ENCODE measurements at regions not wholly inside any gene's neighbourhood (a gene's known extent, or its start where the extent isn't known, plus 50 kb on each side); places are given as distances from the start of the nearest gene placed in this dataset.
"Not testable (repeated sequence)": the region's sequence is repeated elsewhere in the genome, so short reads cannot be mapped to it uniquely, and the experiment has no call there.

DNA sequence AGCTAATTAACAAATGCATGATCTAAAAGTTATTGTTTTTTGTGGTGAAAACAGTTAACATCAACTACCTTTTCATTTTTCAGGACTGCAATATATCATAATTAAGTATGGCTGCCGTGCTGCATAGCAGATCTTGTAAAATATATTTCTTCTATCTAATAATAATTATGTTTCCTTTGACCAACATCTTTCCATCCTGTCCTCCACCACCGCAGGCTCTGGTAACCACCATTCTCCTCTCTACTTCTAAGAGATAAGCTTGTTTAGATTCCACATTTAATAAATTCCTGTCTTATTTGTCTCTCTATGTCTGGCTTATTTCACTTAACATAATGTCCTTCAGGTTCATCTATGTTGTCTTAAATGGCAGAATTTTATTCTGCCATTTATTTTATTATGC lies 162.3 kb upstream of the TPTE start:
- peaks cover 53% of the 10 kb centered on the region for H3K9me3 ChIP-seq (ENCODE audit: control insufficient read depth, low read length)
- not testable (repeated sequence) for H4K91ac ChIP-seq (ENCODE audit: low read length); H3K9ac ChIP-seq (ENCODE audit: low read length); H3K27ac ChIP-seq (ENCODE audit: low read length, poor library complexity, severe bottlenecking); H2AK5ac ChIP-seq (ENCODE audit: low read length, severe bottlenecking); H3K4me3 ChIP-seq (ENCODE audit: insufficient read depth in 1 of 2, low read depth in 1 of 2, low read length in 2 of 2); H3K14ac ChIP-seq (ENCODE audit: low read length in 2 of 2); H3K27me3 ChIP-seq (ENCODE audit: control insufficient read depth in 1 of 2, insufficient read depth in 1 of 2, low read length in 2 of 2); H2BK15ac ChIP-seq (ENCODE audit: low read depth, poor library complexity, severe bottlenecking); H2BK5ac ChIP-seq (ENCODE audit: low read depth, low read length, poor library complexity, severe bottlenecking); H3K4ac ChIP-seq (ENCODE audit: low read depth in 1 of 2, low read length in 2 of 2); H2BK120ac ChIP-seq (ENCODE audit: low read depth, low read length); H3K4me1 ChIP-seq (ENCODE audit: control insufficient read depth, insufficient read depth, low read depth, low read length); H2AFZ ChIP-seq (ENCODE audit: low read depth, low read length); H3K36me3 ChIP-seq (ENCODE audit: control insufficient read depth in 1 of 2, insufficient read depth in 2 of 2, low read depth in 1 of 2, low read length in 2 of 2); H3K4me2 ChIP-seq (ENCODE audit: low read length, poor library complexity, severe bottlenecking); DNase-seq; H4K8ac ChIP-seq (ENCODE audit: low read length); H3K79me1 ChIP-seq (replicated peaks; ENCODE audit: low read length, poor library complexity, severe bottlenecking); H3K18ac ChIP-seq (ENCODE audit: low read depth in 1 of 2, low read length in 2 of 2); H3K23ac ChIP-seq (ENCODE audit: low read length in 2 of 2); H2BK12ac ChIP-seq (ENCODE audit: low read length in 2 of 2)
- 65% methylated on average over 1 of the region's 2 CpGs for WGBS

DNA sequence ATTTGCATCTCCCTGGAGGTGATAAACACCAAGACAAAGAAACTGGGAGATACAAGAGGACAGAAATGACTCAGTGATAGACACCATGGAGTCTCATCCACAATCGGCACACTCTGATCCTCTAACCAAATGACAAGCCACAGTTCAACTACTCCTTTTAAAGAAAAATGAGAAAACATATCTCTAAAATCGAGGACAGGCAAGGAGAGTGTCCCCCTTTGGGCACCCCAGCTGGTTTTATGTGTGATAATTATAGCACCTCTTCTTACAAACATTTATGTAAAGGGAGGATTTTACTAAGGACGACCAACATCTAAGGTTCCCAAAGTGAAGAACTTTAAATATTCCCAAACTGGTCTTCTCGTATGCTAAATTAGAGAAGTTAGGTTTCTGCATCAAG lies 161.5 kb upstream of the TPTE start:
- not testable (repeated sequence) for H3K23ac ChIP-seq (ENCODE audit: low read length in 2 of 2); H3K14ac ChIP-seq (ENCODE audit: low read length in 2 of 2); H3K4me2 ChIP-seq (ENCODE audit: low read length, poor library complexity, severe bottlenecking); H2BK120ac ChIP-seq (ENCODE audit: low read depth, low read length); H3K79me1 ChIP-seq (replicated peaks; ENCODE audit: low read length, poor library complexity, severe bottlenecking); H3K27ac ChIP-seq (ENCODE audit: low read length, poor library complexity, severe bottlenecking); H2AFZ ChIP-seq (ENCODE audit: low read depth, low read length); H2BK5ac ChIP-seq (ENCODE audit: low read depth, low read length, poor library complexity, severe bottlenecking); H3K9ac ChIP-seq (ENCODE audit: low read length); H4K8ac ChIP-seq (ENCODE audit: low read length); H4K91ac ChIP-seq (ENCODE audit: low read length); H3K36me3 ChIP-seq (ENCODE audit: control insufficient read depth in 1 of 2, insufficient read depth in 2 of 2, low read depth in 1 of 2, low read length in 2 of 2); H3K4me1 ChIP-seq (ENCODE audit: control insufficient read depth, insufficient read depth, low read depth, low read length); DNase-seq; H2AK5ac ChIP-seq (ENCODE audit: low read length, severe bottlenecking); H2BK12ac ChIP-seq (ENCODE audit: low read length in 2 of 2); H3K4ac ChIP-seq (ENCODE audit: low read depth in 1 of 2, low read length in 2 of 2); H3K4me3 ChIP-seq (ENCODE audit: insufficient read depth in 1 of 2, low read depth in 1 of 2, low read length in 2 of 2); H3K27me3 ChIP-seq (ENCODE audit: control insufficient read depth in 1 of 2, insufficient read depth in 1 of 2, low read length in 2 of 2); H2BK15ac ChIP-seq (ENCODE audit: low read depth, poor library complexity, severe bottlenecking); H3K18ac ChIP-seq (ENCODE audit: low read depth in 1 of 2, low read length in 2 of 2)
- peaks cover 51% of the 10 kb centered on the region for H3K9me3 ChIP-seq (ENCODE audit: control insufficient read depth, low read length)
- 43% methylated on average over 2 of the region's 4 CpGs for whole genome bisulfite sequencing

DNA sequence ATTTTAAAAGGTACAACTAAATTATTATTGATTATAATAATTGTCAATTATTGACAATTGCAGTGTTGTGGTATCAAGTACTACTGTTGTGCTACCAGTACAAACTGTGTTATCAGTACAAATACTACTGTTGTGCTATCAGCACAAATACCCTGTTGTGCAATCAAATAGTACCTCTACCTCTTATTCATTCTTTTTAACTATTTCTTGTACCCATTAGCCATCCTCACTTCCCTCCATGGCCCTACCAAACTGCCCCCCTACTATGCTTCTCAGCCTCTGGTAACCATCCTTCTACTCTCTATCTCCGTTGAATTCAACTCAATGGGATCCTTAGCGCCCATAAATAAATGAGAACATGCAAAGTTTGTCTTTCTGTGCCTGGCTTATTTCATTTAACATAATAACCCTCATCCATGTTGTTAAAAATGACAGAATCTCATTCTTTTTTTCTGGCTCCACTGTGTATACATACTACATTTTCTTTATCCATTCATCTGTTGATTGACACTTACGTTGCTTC lies 160.1 kb upstream of the TPTE start:
- not testable (repeated sequence) for H4K91ac ChIP-seq (ENCODE audit: low read length); H2BK120ac ChIP-seq (ENCODE audit: low read depth, low read length); H3K4me1 ChIP-seq (ENCODE audit: control insufficient read depth, insufficient read depth, low read depth, low read length); H3K4ac ChIP-seq (ENCODE audit: low read depth in 1 of 2, low read length in 2 of 2); H2BK5ac ChIP-seq (ENCODE audit: low read depth, low read length, poor library complexity, severe bottlenecking); H3K4me3 ChIP-seq (ENCODE audit: insufficient read depth in 1 of 2, low read depth in 1 of 2, low read length in 2 of 2); H3K23ac ChIP-seq (ENCODE audit: low read length in 2 of 2); H2AK5ac ChIP-seq (ENCODE audit: low read length, severe bottlenecking); H2BK15ac ChIP-seq (ENCODE audit: low read depth, poor library complexity, severe bottlenecking); H3K27ac ChIP-seq (ENCODE audit: low read length, poor library complexity, severe bottlenecking); H3K4me2 ChIP-seq (ENCODE audit: low read length, poor library complexity, severe bottlenecking); H3K79me1 ChIP-seq (replicated peaks; ENCODE audit: low read length, poor library complexity, severe bottlenecking); H4K8ac ChIP-seq (ENCODE audit: low read length); H3K18ac ChIP-seq (ENCODE audit: low read depth in 1 of 2, low read length in 2 of 2); H2BK12ac ChIP-seq (ENCODE audit: low read length in 2 of 2); DNase-seq; H3K27me3 ChIP-seq (ENCODE audit: control insufficient read depth in 1 of 2, insufficient read depth in 1 of 2, low read length in 2 of 2); H2AFZ ChIP-seq (ENCODE audit: low read depth, low read length); H3K36me3 ChIP-seq (ENCODE audit: control insufficient read depth in 1 of 2, insufficient read depth in 2 of 2, low read depth in 1 of 2, low read length in 2 of 2); H3K14ac ChIP-seq (ENCODE audit: low read length in 2 of 2); H3K9ac ChIP-seq (ENCODE audit: low read length)
- WGBS = no CpG with 5 or more reads among the region's 3 CpGs
- H3K9me3 ChIP-seq (ENCODE audit: control insufficient read depth, low read length) = peaks cover 44% of the 10 kb centered on the region

DNA sequence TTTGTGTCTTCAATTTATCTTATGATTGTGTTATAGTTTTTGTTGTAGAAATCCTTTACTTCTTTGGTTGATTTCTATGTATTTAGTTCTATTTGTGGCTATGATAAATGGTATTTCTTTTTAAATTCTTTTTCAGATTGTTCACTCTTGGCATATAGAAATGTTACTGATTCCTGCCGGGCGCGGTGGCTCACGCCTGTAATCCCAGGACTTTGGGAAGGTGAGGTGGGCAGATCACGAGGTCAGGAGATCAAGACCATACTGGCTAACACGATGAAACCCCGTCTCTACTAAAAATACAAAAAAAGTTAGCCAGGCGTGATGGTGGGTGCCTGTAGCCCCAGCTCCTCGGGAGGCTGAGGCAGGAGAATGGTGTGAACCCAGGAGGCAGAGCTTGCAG lies 158.6 kb upstream of the TPTE start:
- not testable (repeated sequence) for H3K23ac ChIP-seq (ENCODE audit: low read length in 2 of 2); H3K36me3 ChIP-seq (ENCODE audit: control insufficient read depth in 1 of 2, insufficient read depth in 2 of 2, low read depth in 1 of 2, low read length in 2 of 2); H4K91ac ChIP-seq (ENCODE audit: low read length); H3K4me2 ChIP-seq (ENCODE audit: low read length, poor library complexity, severe bottlenecking); H2AFZ ChIP-seq (ENCODE audit: low read depth, low read length); H2BK5ac ChIP-seq (ENCODE audit: low read depth, low read length, poor library complexity, severe bottlenecking); H3K4ac ChIP-seq (ENCODE audit: low read depth in 1 of 2, low read length in 2 of 2); H3K79me1 ChIP-seq (replicated peaks; ENCODE audit: low read length, poor library complexity, severe bottlenecking); H2BK12ac ChIP-seq (ENCODE audit: low read length in 2 of 2); DNase-seq; H3K27ac ChIP-seq (ENCODE audit: low read length, poor library complexity, severe bottlenecking); H2BK15ac ChIP-seq (ENCODE audit: low read depth, poor library complexity, severe bottlenecking); H4K8ac ChIP-seq (ENCODE audit: low read length); H3K18ac ChIP-seq (ENCODE audit: low read depth in 1 of 2, low read length in 2 of 2); H3K14ac ChIP-seq (ENCODE audit: low read length in 2 of 2); H2AK5ac ChIP-seq (ENCODE audit: low read length, severe bottlenecking); H3K27me3 ChIP-seq (ENCODE audit: control insufficient read depth in 1 of 2, insufficient read depth in 1 of 2, low read length in 2 of 2); H3K4me1 ChIP-seq (ENCODE audit: control insufficient read depth, insufficient read depth, low read depth, low read length); H3K4me3 ChIP-seq (ENCODE audit: insufficient read depth in 1 of 2, low read depth in 1 of 2, low read length in 2 of 2); H3K9ac ChIP-seq (ENCODE audit: low read length); H2BK120ac ChIP-seq (ENCODE audit: low read depth, low read length)
- 68% methylated on average over 9 of the region's 9 CpGs for WGBS
- peaks cover 38% of the 10 kb centered on the region for H3K9me3 ChIP-seq (ENCODE audit: control insufficient read depth, low read length)

All from mesenchymal stem cell (in vitro differentiated cells and primary cell).